Aorta (tissue), 5 donors: ENCODE measurements at regions not wholly inside any gene's neighbourhood (a gene's known extent, or its start where the extent isn't known, plus 50 kb on each side); places are given as distances from the start of the nearest gene placed in this dataset.

Experiments
- ATAC-seq: fragments of 200-7000 bp; cut with Tn5 transposase; one replicate; pipeline ENCODE4 v1.9.1; 2022; ENCODE audit warnings: moderate library complexity; ENCODE audit not compliant: low FRiP score
- DNase-seq, 2 donors: peaks; one replicate each; pipeline ENCODE4 v3.0.0-alpha.2; 2020
- H3K27ac ChIP-seq, 2 donors: one replicate each; pipeline ENCODE4 v1.5.1; 2013; ENCODE audit warnings: low read length in 2 of 2, mild to moderate bottlenecking in 2 of 2, moderate library complexity in 2 of 2, control low read depth in 1 of 2, inconsistent platforms in 1 of 2, low read depth in 1 of 2
- H3K27me3 ChIP-seq, 2 donors: one replicate each; pipeline ENCODE4 v1.6.1; 2013; ENCODE audit warnings: control low read depth in 1 of 2, low read length in 1 of 2, mild to moderate bottlenecking in 1 of 2, moderate library complexity in 1 of 2; ENCODE audit not compliant: insufficient read depth in 2 of 2, control insufficient read depth in 1 of 2
- H3K36me3 ChIP-seq, 2 donors: one replicate each; pipeline ENCODE4 v1.6.1; 2013; ENCODE audit warnings: control low read depth in 1 of 2, low read length in 1 of 2, mild to moderate bottlenecking in 1 of 2; ENCODE audit not compliant: insufficient read depth in 2 of 2, control insufficient read depth in 1 of 2
- H3K4me1 ChIP-seq, 2 donors: one replicate each; pipeline ENCODE4 v1.6.1; 2013; ENCODE audit warnings: low read length in 2 of 2, control low read depth in 1 of 2, mild to moderate bottlenecking in 1 of 2, moderate library complexity in 1 of 2; ENCODE audit not compliant: insufficient read depth in 2 of 2, control insufficient read depth in 1 of 2
- H3K4me3 ChIP-seq, 2 donors: one replicate each; pipeline ENCODE4 v1.5.1; 2013; ENCODE audit warnings: low read length in 2 of 2, control low read depth in 1 of 2, mild to moderate bottlenecking in 1 of 2
- H3K9me3 ChIP-seq: one replicate; pipeline ENCODE4 v1.6.1; 2013; ENCODE audit warnings: mild to moderate bottlenecking, low read length; ENCODE audit not compliant: control insufficient read depth
- WGBS, 2 donors: extraction: QIAGEN DNeasy Blood & Tissue Kit; methylation state at CpG; one replicate each; pipeline ENCODE4 v1.1.7; 2013; 5-methylcytosine and 5-hydroxymethylcytosine counted together
- intact Hi-C, 2 donors: fragments of 100-400 bp; cut with DNase I; formaldehyde crosslinking; loops; one replicate each; pipeline versions ENCODE4 v1.14.2 to v1.15.0; 2022
- donor health status: healthy with polysubstance abuse.
- donor health status: Bipolar disorder and iron deficiency.
- donor health status: DM: no; HTN: no; CAD: no.
- donor health status: DM: no; HTN: no; CAD: no.
- donor health status: DM: yes; HTN: yes; CAD: no.

DNA sequence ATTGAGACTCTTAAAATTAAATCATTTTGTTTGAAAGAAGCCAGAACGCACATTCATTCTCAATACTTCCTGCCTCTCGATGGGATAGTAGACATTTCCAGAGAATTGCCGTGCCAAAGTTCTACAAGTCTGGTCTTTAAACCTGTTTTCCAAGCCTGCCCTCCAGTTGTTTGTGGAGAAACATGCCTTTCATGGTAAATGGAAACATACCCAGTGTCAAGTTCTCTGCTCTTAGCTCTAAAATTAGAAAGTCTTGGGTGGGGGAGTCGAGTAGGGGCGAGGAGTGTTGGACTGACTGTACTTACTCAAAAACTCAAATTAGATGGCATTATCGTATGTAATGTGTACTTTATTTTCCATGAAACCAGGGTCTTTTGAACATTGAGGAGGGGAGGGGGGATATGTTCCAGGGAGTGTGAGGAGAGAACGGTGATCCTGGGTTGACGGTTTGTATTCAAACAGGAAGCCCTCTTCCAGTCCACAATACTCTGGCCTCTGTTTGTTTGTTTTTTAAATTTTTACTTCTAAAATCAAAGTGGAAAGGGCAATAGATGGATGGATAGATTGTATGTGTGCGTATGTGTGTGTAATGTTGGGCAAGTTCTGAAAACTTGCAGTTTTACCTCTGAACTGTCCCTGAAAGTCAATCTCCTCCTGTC, 106.8 kb upstream of the ARMC2 start:
- DNase-seq (no peak), ATAC-seq (no peak)
- no peaks in the 10 kb centered on the region for H3K36me3 ChIP-seq
- H3K27me3 ChIP-seq = no peaks in the 10 kb centered on the region
- 10 to 14% methylated on average over 9 of the region's 9 CpGs for WGBS, 2 donors
- H3K4me1 ChIP-seq = peaks cover 5 to 14% of the 10 kb centered on the region in 2 donors
- no peaks in the 10 kb centered on the region for H3K9me3 ChIP-seq
- intact Hi-C loops = loop anchor here in 1 of 2 donors (5.0 kb wide), 1 partner anchor 179 kb away; the partner anchor contains the start of gene FOXO3
- H3K27ac ChIP-seq = peak overlapping the region; percentile 37 to 49
- no peak overlapping the region for H3K4me3 ChIP-seq

DNA sequence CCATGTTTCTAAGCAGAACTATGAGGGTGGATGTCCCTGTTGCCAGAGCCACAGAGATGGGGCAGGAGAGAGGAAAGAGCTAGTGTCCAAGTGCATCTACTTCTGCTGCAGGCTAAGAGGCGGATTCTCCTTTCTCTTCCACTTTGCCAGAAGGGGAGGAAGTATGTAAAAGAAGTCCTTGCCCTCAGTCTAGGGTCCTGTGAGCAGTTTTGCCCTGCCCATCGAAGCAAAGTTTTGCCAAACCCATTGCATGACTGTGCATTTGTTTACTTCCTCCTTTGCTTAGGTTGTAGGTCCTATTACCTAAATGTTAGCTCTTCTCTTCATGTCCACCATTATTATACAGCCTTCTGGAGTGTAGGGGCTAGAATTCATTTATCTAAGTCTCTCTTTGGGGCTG, 106.2 kb upstream of the ARMC2 start:
- DNase-seq = no peak
- peak overlapping the region in 1 of 2 donors; percentile 13 for H3K27ac ChIP-seq
- H3K4me1 ChIP-seq = peaks cover 5 to 14% of the 10 kb centered on the region in 2 donors
- H3K9me3 ChIP-seq = no peaks in the 10 kb centered on the region
- H3K36me3 ChIP-seq = no peaks in the 10 kb centered on the region
- 70 to 80% methylated on average over 2 of the region's 2 CpGs for WGBS, 2 donors
- no peak overlapping the region for H3K4me3 ChIP-seq
- intact Hi-C loops = loop anchor here in 1 of 2 donors (5.0 kb wide), 1 partner anchor 180 kb away; the partner anchor contains the start of gene FOXO3
- no peak for ATAC-seq
- H3K27me3 ChIP-seq = no peaks in the 10 kb centered on the region

GRCh38 chr6:108744244-108744972, 103.8 kb upstream of the ARMC2 start:
- intact Hi-C loops = loop anchor here in 1 of 2 donors (5.0 kb wide), 1 partner anchor 182 kb away; the partner anchor contains the start of gene FOXO3
- no peak overlapping the region for H3K4me3 ChIP-seq
- H3K27me3 ChIP-seq = no peaks in the 10 kb centered on the region
- ATAC-seq (no peak), DNase-seq (no peak)
- no peaks in the 10 kb centered on the region for H3K36me3 ChIP-seq
- no peaks in the 10 kb centered on the region for H3K9me3 ChIP-seq
- WGBS, 2 donors = 4 to 6% methylated on average over 8 of the region's 8 CpGs
- peak overlapping the region; percentile 63 to 65 for H3K27ac ChIP-seq
- H3K4me1 ChIP-seq = peaks cover 3 to 14% of the 10 kb centered on the region in 2 donors

DNA sequence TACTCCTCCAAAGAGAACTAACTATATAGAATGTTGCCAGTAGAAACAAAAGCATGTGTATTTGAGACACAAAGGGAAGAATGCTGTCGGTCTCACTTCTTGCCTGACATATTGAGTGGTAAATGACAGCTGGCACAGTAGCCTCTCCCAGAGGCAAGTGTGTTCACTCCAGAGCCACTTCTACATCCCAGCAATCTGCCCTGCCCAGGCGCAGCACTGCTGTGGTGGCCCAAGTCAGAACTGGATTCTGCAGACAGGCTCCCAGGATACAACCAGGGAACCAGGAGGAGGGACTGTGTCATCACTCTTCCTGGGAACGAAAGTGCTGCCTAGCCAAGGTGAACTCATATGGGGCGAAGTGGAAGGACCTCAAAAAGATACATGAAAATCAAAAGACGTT, 103.2 kb upstream of the ARMC2 start:
- no peak for DNase-seq
- Histone ChIP-seq H3K36me3 (no peaks in the 10 kb centered on the region), H3K9me3 (no peaks in the 10 kb centered on the region), H3K27ac (peak overlapping the region; percentile 30 to 39), H3K4me3 (no peak overlapping the region), H3K27me3 (no peaks in the 10 kb centered on the region), H3K4me1 (peaks cover 3 to 13% of the 10 kb centered on the region in 2 donors)
- intact Hi-C loops = loop anchor here in 1 of 2 donors (5.0 kb wide), 1 partner anchor 183 kb away; the partner anchor contains the start of gene FOXO3
- peak; percentile 15 for ATAC-seq
- WGBS, 2 donors = 45 to 50% methylated on average over 5 of the region's 5 CpGs

DNA sequence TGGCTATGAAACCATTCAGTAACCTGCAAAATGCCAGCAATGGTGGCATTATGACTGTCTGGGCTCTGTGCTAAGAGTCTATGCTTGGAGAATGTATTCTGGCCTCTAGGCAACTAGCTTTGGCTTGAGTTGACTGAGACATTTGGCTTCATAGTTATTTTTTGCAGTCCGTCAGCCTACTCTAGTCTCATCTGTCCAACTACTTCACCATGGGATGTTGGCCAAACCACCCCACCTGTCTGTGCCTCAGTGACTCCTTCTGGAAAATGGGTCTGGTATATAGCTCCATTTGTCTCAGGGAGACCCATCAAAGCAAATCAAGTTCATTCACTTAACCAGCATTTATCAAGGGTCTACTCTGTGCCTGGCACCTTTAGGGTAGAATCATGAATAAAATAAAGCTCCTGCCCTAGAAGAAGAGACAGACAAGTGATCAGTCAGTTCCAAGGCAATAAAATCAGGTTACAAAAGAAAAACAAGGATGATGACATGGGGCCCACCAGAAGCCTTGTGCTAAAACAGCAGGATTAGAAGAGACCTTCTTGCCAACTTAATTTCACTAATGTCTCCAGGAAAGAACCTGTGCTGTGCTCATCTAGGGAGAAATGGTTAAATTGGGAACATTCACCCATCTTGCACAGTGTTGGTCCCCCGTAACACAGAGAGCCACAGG, 102.4 kb upstream of the ARMC2 start:
- Histone ChIP-seq H3K27me3 (no peaks in the 10 kb centered on the region), H3K36me3 (no peaks in the 10 kb centered on the region), H3K27ac (no peak overlapping the region), H3K4me1 (peaks cover 3 to 11% of the 10 kb centered on the region in 2 donors), H3K4me3 (no peak overlapping the region), H3K9me3 (no peaks in the 10 kb centered on the region)
- no peak for ATAC-seq
- DNase-seq = no peak
- intact Hi-C loops = no loop called here
- WGBS, 2 donors = 63 to 66% methylated on average over 2 of the region's 2 CpGs

DNA sequence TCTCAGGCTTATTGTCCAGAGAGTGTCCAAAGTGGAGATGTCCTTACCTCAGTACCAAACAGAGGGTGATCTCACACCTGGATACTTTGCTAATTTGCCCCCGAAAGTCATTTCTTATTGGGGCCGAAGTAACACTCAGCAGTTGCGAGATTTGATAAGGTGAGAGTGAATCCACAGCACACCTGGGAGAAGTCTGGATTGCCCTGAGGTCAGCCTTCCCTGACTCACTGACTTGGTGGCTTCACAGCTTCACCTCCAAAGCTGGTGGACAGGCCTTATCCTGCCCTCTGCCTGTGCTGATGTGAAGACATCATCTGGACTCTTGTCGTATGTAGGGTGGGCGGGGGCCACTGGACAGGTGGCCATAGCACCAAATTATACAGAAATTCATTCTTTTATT, 101.9 kb upstream of the ARMC2 start:
- Histone ChIP-seq H3K4me1 (peaks cover 3 to 9% of the 10 kb centered on the region in 2 donors), H3K9me3 (no peaks in the 10 kb centered on the region), H3K27me3 (no peaks in the 10 kb centered on the region), H3K36me3 (no peaks in the 10 kb centered on the region), H3K4me3 (no peak overlapping the region), H3K27ac (no peak overlapping the region)
- intact Hi-C loops = no loop called here
- WGBS, 2 donors = 96 to 98% methylated on average over 5 of the region's 5 CpGs
- no peak for ATAC-seq
- no peak for DNase-seq

- H3K4me1 ChIP-seq = peaks cover under 1 to 3% of the 10 kb centered on the region in 2 donors
- no peak overlapping the region for H3K4me3 ChIP-seq
- H3K36me3 ChIP-seq = no peaks in the 10 kb centered on the region
- H3K27ac ChIP-seq = no peak overlapping the region
- H3K27me3 ChIP-seq = no peaks in the 10 kb centered on the region
- 96 to 97% methylated on average over 9 of the region's 9 CpGs for WGBS, 2 donors
- no peak for DNase-seq
- intact Hi-C loops = no loop called here
- no peaks in the 10 kb centered on the region for H3K9me3 ChIP-seq
- ATAC-seq = no peak
Measured at GRCh38 chr6:108746836-108747575, 101.2 kb upstream of the ARMC2 start.

DNA sequence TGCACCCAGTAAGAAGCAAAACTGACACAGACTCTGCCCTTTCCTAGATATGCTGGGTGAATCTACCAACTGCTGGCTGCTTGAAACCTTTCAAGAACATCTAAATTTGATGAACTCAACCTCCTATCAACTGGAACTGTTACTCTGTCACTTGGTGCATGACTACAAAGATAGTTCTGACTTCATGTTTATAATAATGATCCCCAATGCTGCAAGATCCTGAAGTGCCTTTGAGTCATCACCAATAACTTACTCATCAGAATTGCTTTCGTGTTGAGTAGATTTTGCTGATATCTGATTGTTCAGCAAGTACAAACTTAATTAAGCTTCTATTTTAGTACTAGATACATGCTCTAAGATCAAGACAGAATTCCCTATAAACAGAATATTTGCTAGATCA, 100.2 kb upstream of the ARMC2 start:
- Histone ChIP-seq H3K4me3 (no peak overlapping the region), H3K4me1 (no peaks in the 10 kb centered on the region), H3K36me3 (no peaks in the 10 kb centered on the region), H3K9me3 (no peaks in the 10 kb centered on the region), H3K27ac (no peak overlapping the region), H3K27me3 (no peaks in the 10 kb centered on the region)
- WGBS, 2 donors = 97 to 100% methylated on average over 1 of the region's 1 CpG
- DNase-seq = no peak
- no peak for ATAC-seq
- intact Hi-C loops = no loop called here
